Nephron (organoid): ENCODE measurements at regions not wholly inside any gene's neighbourhood (a gene's known extent, or its start where the extent isn't known, plus 50 kb on each side); places are given as distances from the start of the nearest gene placed in this dataset.
"Not testable (repeated sequence)": the region's sequence is repeated elsewhere in the genome, so short reads cannot be mapped to it uniquely, and the experiment has no call there.

Experiments
- H3K27ac Mint-ChIP-seq, 3 experiments: 2 replicates each; pipeline ENCODE4 v1.8.0; 2020; ENCODE audit warnings: mixed read lengths in 3 of 3, mild to moderate bottlenecking in 2 of 3, moderate library complexity in 1 of 3
- H3K27me3 Mint-ChIP-seq: 2 replicates; pipeline ENCODE4 v1.8.0; 2021; ENCODE audit warnings: low read depth, mild to moderate bottlenecking, moderate library complexity, mixed read lengths
- H3K36me3 Mint-ChIP-seq: 2 replicates; pipeline ENCODE4 v1.8.0; 2020; ENCODE audit warnings: low read depth, mixed read lengths
- H3K4me1 Mint-ChIP-seq: 2 replicates; pipeline ENCODE4 v1.8.0; 2020; ENCODE audit warnings: mixed read lengths
- H3K4me3 Mint-ChIP-seq, 3 experiments: 2 replicates each; pipeline ENCODE4 v1.8.0; 2020; ENCODE audit warnings: mild to moderate bottlenecking in 3 of 3, mixed read lengths in 3 of 3, moderate library complexity in 2 of 3
- H3K9me3 Mint-ChIP-seq: 2 replicates; pipeline ENCODE4 v1.8.0; 2020; ENCODE audit warnings: mixed read lengths

- peak overlapping the region in 1 of 3 experiments; percentile 44 for H3K27ac Mint-ChIP-seq
- H3K27me3 Mint-ChIP-seq, H3K36me3 Mint-ChIP-seq, H3K9me3 Mint-ChIP-seq: not testable (repeated sequence)
- peak overlapping the region; percentile 45 to 95 (median 94) for H3K4me3 Mint-ChIP-seq
- peaks cover 13% of the 10 kb centered on the region for H3K4me1 Mint-ChIP-seq
Observed at GRCh38 chr1:149635290-149635899, 51.7 kb downstream of the PPIAL4C start.

- not testable (repeated sequence) for H3K36me3 Mint-ChIP-seq, H3K27me3 Mint-ChIP-seq, H3K9me3 Mint-ChIP-seq
- Mint-ChIP-seq H3K27ac (peak overlapping the region; percentile 99), H3K4me3 (peak overlapping the region; percentile 90 to 95 (median 94)), H3K4me1 (peaks cover 13% of the 10 kb centered on the region)
Observed at GRCh38 chr1:149636286-149637122, 52.9 kb downstream of the PPIAL4C start.

- H3K27ac Mint-ChIP-seq, result peak overlapping the region in 1 of 3 experiments; percentile 80
- not testable (repeated sequence) for H3K36me3 Mint-ChIP-seq, H3K9me3 Mint-ChIP-seq, H3K27me3 Mint-ChIP-seq
- H3K4me1 Mint-ChIP-seq, result peaks cover 13% of the 10 kb centered on the region
- H3K4me3 Mint-ChIP-seq, result peak overlapping the region; percentile 30 to 65 (median 46)
Observed at GRCh38 chr1:149638481-149638880, 54.8 kb downstream of the PPIAL4C start.

GRCh38 chr1:149638901-149639658, 55.4 kb downstream of the PPIAL4C start:
- not testable (repeated sequence) for H3K27ac Mint-ChIP-seq, H3K9me3 Mint-ChIP-seq, H3K36me3 Mint-ChIP-seq, H3K4me3 Mint-ChIP-seq, H3K27me3 Mint-ChIP-seq
- peaks cover 13% of the 10 kb centered on the region for H3K4me1 Mint-ChIP-seq

GRCh38 chr1:149641179-149641578, 57.5 kb downstream of the PPIAL4C start:
- H3K4me1 Mint-ChIP-seq, result peaks cover 11% of the 10 kb centered on the region
- not testable (repeated sequence) for H3K27ac Mint-ChIP-seq, H3K27me3 Mint-ChIP-seq, H3K36me3 Mint-ChIP-seq, H3K9me3 Mint-ChIP-seq, H3K4me3 Mint-ChIP-seq

GRCh38 chr1:149644818-149645217, 61.2 kb downstream of the PPIAL4C start:
- not testable (repeated sequence) for H3K27ac Mint-ChIP-seq, H3K4me3 Mint-ChIP-seq

GRCh38 chr1:149646360-149647017, 62.8 kb downstream of the PPIAL4C start:
- not testable (repeated sequence) for H3K36me3 Mint-ChIP-seq, H3K4me1 Mint-ChIP-seq, H3K27me3 Mint-ChIP-seq, H3K9me3 Mint-ChIP-seq
- H3K27ac Mint-ChIP-seq, result peak overlapping the region; percentile 55 to 90 (median 81)
- H3K4me3 Mint-ChIP-seq, result peak overlapping the region; percentile 79 to 88 (median 84)

More at GRCh38 chr1:149644818-149645217, 61.2 kb downstream of the PPIAL4C start:
- not testable (repeated sequence) for H3K9me3 Mint-ChIP-seq, H3K27me3 Mint-ChIP-seq, H3K4me1 Mint-ChIP-seq, H3K36me3 Mint-ChIP-seq

GRCh38 chr1:149647018-149647373, 63.3 kb downstream of the PPIAL4C start:
- peak overlapping the region; percentile 32 to 60 (median 59) for H3K4me3 Mint-ChIP-seq
- not testable (repeated sequence) for H3K9me3 Mint-ChIP-seq, H3K4me1 Mint-ChIP-seq, H3K27me3 Mint-ChIP-seq, H3K36me3 Mint-ChIP-seq, H3K27ac Mint-ChIP-seq

- H3K4me1 Mint-ChIP-seq, H3K27me3 Mint-ChIP-seq, H3K9me3 Mint-ChIP-seq, H3K27ac Mint-ChIP-seq, H3K4me3 Mint-ChIP-seq, H3K36me3 Mint-ChIP-seq: not testable (repeated sequence)
Observed at GRCh38 chr1:149657750-149658149, 74.1 kb downstream of the PPIAL4C start.

- H3K4me3 Mint-ChIP-seq, H3K4me1 Mint-ChIP-seq, H3K27me3 Mint-ChIP-seq: not testable (repeated sequence)
Observed at GRCh38 chr1:149658175-149658574, 74.5 kb downstream of the PPIAL4C start.

GRCh38 chr1:149664624-149665023, 81.0 kb downstream of the PPIAL4C start:
- not testable (repeated sequence) for H3K36me3 Mint-ChIP-seq, H3K4me3 Mint-ChIP-seq, H3K27me3 Mint-ChIP-seq, H3K4me1 Mint-ChIP-seq, H3K27ac Mint-ChIP-seq, H3K9me3 Mint-ChIP-seq

More at GRCh38 chr1:149658175-149658574, 74.5 kb downstream of the PPIAL4C start:
- not testable (repeated sequence) for H3K27ac Mint-ChIP-seq, H3K9me3 Mint-ChIP-seq, H3K36me3 Mint-ChIP-seq

- H3K27ac Mint-ChIP-seq, H3K4me3 Mint-ChIP-seq, H3K36me3 Mint-ChIP-seq, H3K4me1 Mint-ChIP-seq, H3K27me3 Mint-ChIP-seq, H3K9me3 Mint-ChIP-seq: not testable (repeated sequence)
Observed at GRCh38 chr1:149665033-149665432, 81.4 kb downstream of the PPIAL4C start.

- H3K36me3 Mint-ChIP-seq, H3K4me3 Mint-ChIP-seq, H3K9me3 Mint-ChIP-seq, H3K4me1 Mint-ChIP-seq, H3K27ac Mint-ChIP-seq, H3K27me3 Mint-ChIP-seq: not testable (repeated sequence)
Observed at GRCh38 chr1:149665528-149665927, 81.9 kb downstream of the PPIAL4C start.

- H3K27ac Mint-ChIP-seq, H3K9me3 Mint-ChIP-seq, H3K36me3 Mint-ChIP-seq, H3K27me3 Mint-ChIP-seq, H3K4me1 Mint-ChIP-seq, H3K4me3 Mint-ChIP-seq: not testable (repeated sequence)
Observed at GRCh38 chr1:149673231-149673909, 89.7 kb downstream of the PPIAL4C start.
